Heart left ventricle (tissue), 16 donors: ENCODE measurements at regions not wholly inside any gene's neighbourhood (a gene's known extent, or its start where the extent isn't known, plus 50 kb on each side); places are given as distances from the start of the nearest gene placed in this dataset.
"Not testable (repeated sequence)": the region's sequence is repeated elsewhere in the genome, so short reads cannot be mapped to it uniquely, and the experiment has no call there.

Experiments used
- ATAC-seq, 4 donors: fragments of 200-7000 bp; cut with Tn5 transposase; one replicate each; pipeline ENCODE4 v1.9.1; 2020 to 2022; ENCODE audit warnings: moderate library complexity in 4 of 4, mild to moderate bottlenecking in 3 of 4, moderate number of reproducible peaks in 1 of 4
- DNase-seq, 5 donors: peaks; one replicate each; pipeline ENCODE4 v3.0.0-alpha.2; 2020
- H3K27ac ChIP-seq, 12 donors: fragments of 200-600 bp; sonication (generic) in 4 of 12; one replicate each; pipeline versions ENCODE4 v1.5.0 to v1.8.0; 2016 to 2022; ENCODE audit warnings: mild to moderate bottlenecking in 2 of 12
- H3K27me3 ChIP-seq, 9 donors: fragments of 200-600 bp; sonication (generic) in 2 of 9; one replicate each; pipeline versions ENCODE4 v1.5.1 to v1.8.0; 2016 to 2022; ENCODE audit warnings: mild to moderate bottlenecking in 3 of 9
- H3K36me3 ChIP-seq, 9 donors: fragments of 200-600 bp; sonication (generic) in 2 of 9; one replicate each; pipeline versions ENCODE4 v1.5.0 to v1.8.0; 2018 to 2022; ENCODE audit warnings: mild to moderate bottlenecking in 2 of 9
- H3K4me1 ChIP-seq, 12 donors: fragments of 200-600 bp; sonication (generic) in 4 of 12; one replicate each; pipeline versions ENCODE4 v1.5.0 to v1.8.0; 2016 to 2022; ENCODE audit warnings: mild to moderate bottlenecking in 3 of 12
- H3K4me3 ChIP-seq, 12 donors: fragments of 200-600 bp; sonication (generic) in 4 of 12; one replicate each; pipeline versions ENCODE4 v1.5.0 to v1.8.0; 2017 to 2022; ENCODE audit warnings: mild to moderate bottlenecking in 9 of 12, moderate library complexity in 4 of 12
- H3K9me3 ChIP-seq, 12 donors: fragments of 200-600 bp; sonication (generic) in 4 of 12; one replicate each; pipeline versions ENCODE4 v1.5.0 to v1.8.0; 2016 to 2022; ENCODE audit warnings: mild to moderate bottlenecking in 1 of 12
- POLR2A ChIP-seq, 2 donors: fragments of 450-650 bp; IDR thresholded peaks; one replicate each; pipeline ENCODE4 v1.6.1; 2017; ENCODE audit warnings: antibody characterized with exemption in 2 of 2, mild to moderate bottlenecking in 2 of 2, moderate library complexity in 2 of 2
- WGBS, 4 donors: extraction: QIAGEN DNeasy Blood & Tissue Kit in 2 of 4; methylation state at CpG; one replicate each; pipeline versions ENCODE4 v1.1.5 to v1.1.7; 2013 to 2018; 5-methylcytosine and 5-hydroxymethylcytosine counted together
- intact Hi-C, 10 donors: fragments of 100-400 bp; cut with DNase I; formaldehyde crosslinking; loops; one replicate each; pipeline versions ENCODE4 v1.11.1 to v1.14.2; 2022
- TF ChIP-seq, protein P1 (sequence below), 12 donors: fragments of 200-600 bp; sonication (generic) in 4 of 12; IDR thresholded peaks; one replicate each; pipeline versions ENCODE4 v1.5.0 to v1.8.0; 2018 to 2022; ENCODE audit warnings: antibody characterized with exemption in 12 of 12, mild to moderate bottlenecking in 5 of 12
- donor health status: ischemic (EF 13 %, LVEDD 7.1; RV severe dilation, severe dysfunction).
- donor health status: healthy with polysubstance abuse.
- donor health status: DM: no; HTN: yes; CAD: no.
- donor health status: DM: no; HTN: no; CAD: no.
- donor health status: ischemic (EF 25% LVEDD 6.9; RV normal size, moderate dysfunction).
- donor health status: ischemic (EF 25% LVEDD 5.7; RV mildly dilated, moderate dysfunction).
- donor health status: healthy.
- donor health status: DM: yes; HTN: yes; CAD: no.
- donor health status: ischemic (EF 35%, LVEDD 5.7; RV mildly dilated, moderate dysfunction).
- donor health status: nonischemic (EF 11% LVEDD 7.7; RV severe dilation, severe dysfunction).
- donor health status: DM: yes; HTN: yes; CAD: no.
- donor health status: PGD.
- donor health status: ischemic (EF 29% LVEDD 5.4; RV normal size, mild dysfunction).
- donor health status: nonischemic (EF 23%, LVEDD 6.1; RV moderate dilation, normal function).

GRCh38 chr3:145681181-145681580 lies 479.8 kb downstream of the PLOD2 start:
- no peak overlapping the region for H3K4me3 ChIP-seq
- H3K4me1 ChIP-seq, result no peaks in the 10 kb centered on the region
- WGBS, 4 donors, result 54 to 71% (median 67%) methylated on average over 3 of the region's 3 CpGs
- TF ChIP-seq, protein P1, sequence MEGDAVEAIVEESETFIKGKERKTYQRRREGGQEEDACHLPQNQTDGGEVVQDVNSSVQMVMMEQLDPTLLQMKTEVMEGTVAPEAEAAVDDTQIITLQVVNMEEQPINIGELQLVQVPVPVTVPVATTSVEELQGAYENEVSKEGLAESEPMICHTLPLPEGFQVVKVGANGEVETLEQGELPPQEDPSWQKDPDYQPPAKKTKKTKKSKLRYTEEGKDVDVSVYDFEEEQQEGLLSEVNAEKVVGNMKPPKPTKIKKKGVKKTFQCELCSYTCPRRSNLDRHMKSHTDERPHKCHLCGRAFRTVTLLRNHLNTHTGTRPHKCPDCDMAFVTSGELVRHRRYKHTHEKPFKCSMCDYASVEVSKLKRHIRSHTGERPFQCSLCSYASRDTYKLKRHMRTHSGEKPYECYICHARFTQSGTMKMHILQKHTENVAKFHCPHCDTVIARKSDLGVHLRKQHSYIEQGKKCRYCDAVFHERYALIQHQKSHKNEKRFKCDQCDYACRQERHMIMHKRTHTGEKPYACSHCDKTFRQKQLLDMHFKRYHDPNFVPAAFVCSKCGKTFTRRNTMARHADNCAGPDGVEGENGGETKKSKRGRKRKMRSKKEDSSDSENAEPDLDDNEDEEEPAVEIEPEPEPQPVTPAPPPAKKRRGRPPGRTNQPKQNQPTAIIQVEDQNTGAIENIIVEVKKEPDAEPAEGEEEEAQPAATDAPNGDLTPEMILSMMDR (IDR thresholded peaks at IDR 0.05), result no peak
- TF ChIP-seq POLR2A (IDR thresholded peaks at IDR 0.05), result no peak
- ATAC-seq (no peak), DNase-seq (no peak)
- no peaks in the 10 kb centered on the region for H3K9me3 ChIP-seq
- H3K27me3 ChIP-seq, result no peaks in the 10 kb centered on the region
- no peak overlapping the region for H3K27ac ChIP-seq
- intact Hi-C loops, result no loop called here
- H3K36me3 ChIP-seq, result no peaks in the 10 kb centered on the region

DNA sequence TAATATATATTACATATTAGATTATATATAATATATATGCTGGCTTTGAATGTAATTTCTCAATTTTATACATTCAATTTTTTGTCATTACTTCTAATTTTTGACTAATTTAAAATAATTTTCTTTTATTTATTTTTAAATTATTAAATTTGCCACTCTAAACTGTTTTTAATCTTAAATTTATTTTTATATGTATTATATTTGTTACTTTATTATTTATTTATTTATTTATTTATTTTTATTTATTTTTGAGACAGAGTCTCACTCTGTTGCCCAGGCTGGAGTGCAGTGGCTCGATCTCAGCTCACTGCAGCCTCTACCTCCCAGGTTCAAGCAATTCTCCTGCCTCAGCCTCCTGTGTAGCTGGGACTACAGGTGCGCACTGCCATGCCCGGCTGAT lies 473.0 kb downstream of the PLOD2 start:
- H3K27me3 ChIP-seq, H3K4me3 ChIP-seq, DNase-seq, intact Hi-C loops, H3K36me3 ChIP-seq, H3K4me1 ChIP-seq, ATAC-seq, H3K9me3 ChIP-seq, H3K27ac ChIP-seq: not testable (repeated sequence)
- WGBS, 4 donors, result 76 to 93% (median 89%) methylated on average over 3 of the region's 3 CpGs

DNA sequence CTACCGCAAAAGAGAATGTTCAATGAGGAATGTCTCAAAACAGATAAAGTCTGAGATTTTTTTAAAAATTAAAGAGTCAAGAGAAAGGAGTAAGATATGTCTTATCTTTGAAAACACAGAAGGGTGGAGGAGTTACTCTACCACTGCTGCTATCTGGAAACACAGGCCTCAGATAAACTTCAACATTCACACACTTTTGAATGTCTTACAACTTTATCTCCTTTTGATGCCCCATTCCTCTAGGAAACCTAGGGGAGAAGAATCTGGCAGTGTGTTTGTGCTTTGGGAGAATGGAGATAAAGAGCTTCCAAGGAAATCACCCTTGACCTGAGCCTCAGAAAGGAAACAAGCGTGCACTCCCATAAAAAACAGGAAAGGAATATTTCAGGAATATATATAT lies 468.2 kb downstream of the PLOD2 start:
- intact Hi-C loops, result no loop called here
- WGBS, 4 donors, result 48 to 70% (median 58%) methylated on average over 2 of the region's 2 CpGs
- H3K36me3 ChIP-seq, result no peaks in the 10 kb centered on the region
- ATAC-seq (no peak), DNase-seq (no peak)
- no peak overlapping the region for H3K4me3 ChIP-seq
- H3K27me3 ChIP-seq, result no peaks in the 10 kb centered on the region
- no peaks in the 10 kb centered on the region for H3K9me3 ChIP-seq
- H3K27ac ChIP-seq, result no peak overlapping the region
- no peaks in the 10 kb centered on the region for H3K4me1 ChIP-seq
- no peak for TF ChIP-seq POLR2A (IDR thresholded peaks at IDR 0.05)
- TF ChIP-seq, protein P1 (IDR thresholded peaks at IDR 0.05), result no peak

DNA sequence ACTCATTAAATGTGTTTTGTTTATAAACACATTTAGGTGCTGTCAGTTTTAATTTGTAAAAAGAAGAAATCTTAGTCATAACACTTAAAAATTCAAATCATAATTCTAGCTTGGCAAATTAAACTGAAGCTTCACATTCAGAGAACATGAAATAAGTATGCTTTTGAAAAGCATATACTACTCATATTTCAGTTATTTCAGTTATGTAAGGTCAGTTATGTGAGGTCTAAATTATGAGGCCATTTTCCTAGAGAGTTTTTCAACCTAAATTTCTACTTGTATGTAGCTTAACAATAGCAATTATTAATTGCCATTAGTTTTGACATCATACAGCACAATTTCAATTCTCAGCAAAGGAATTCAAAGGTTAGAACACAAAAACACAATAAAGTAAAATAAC lies 465.0 kb downstream of the PLOD2 start:
- H3K4me3 ChIP-seq, result no peak overlapping the region
- H3K36me3 ChIP-seq, result no peaks in the 10 kb centered on the region
- H3K4me1 ChIP-seq, result no peaks in the 10 kb centered on the region
- intact Hi-C loops, result no loop called here
- no peak for DNase-seq
- no peak overlapping the region for H3K27ac ChIP-seq
- TF ChIP-seq POLR2A (IDR thresholded peaks at IDR 0.05), result no peak
- TF ChIP-seq, protein P1 (IDR thresholded peaks at IDR 0.05), result no peak
- no peaks in the 10 kb centered on the region for H3K27me3 ChIP-seq
- no peak for ATAC-seq
- no peaks in the 10 kb centered on the region for H3K9me3 ChIP-seq

DNA sequence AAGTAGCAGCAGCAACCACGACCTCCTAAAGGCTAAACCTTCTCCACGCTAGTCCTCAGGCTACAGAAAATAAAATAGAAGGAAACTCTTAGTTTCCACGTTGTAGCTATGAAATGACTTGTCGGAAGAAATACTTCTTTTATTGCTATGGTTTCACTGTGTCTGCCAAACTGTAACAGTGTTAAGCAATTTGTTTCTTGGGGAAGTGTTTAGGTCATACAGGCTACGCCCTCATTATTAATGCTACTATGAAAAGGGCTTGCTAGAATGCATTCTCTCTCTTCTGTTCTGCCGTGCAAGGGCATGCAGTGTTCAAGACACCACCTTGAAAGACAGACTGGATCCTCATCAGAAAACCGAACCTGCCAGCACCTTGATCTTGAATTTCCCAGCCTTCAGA lies 462.7 kb downstream of the PLOD2 start:
- intact Hi-C loops, result no loop called here
- 72 to 78% (median 75%) methylated on average over 7 of the region's 7 CpGs for WGBS, 4 donors
- ATAC-seq, result no peak
- no peak overlapping the region for H3K27ac ChIP-seq
- DNase-seq, result no peak
- no peaks in the 10 kb centered on the region for H3K9me3 ChIP-seq
- no peak overlapping the region for H3K4me3 ChIP-seq
- no peaks in the 10 kb centered on the region for H3K27me3 ChIP-seq
- H3K36me3 ChIP-seq, result no peaks in the 10 kb centered on the region
- TF ChIP-seq POLR2A (IDR thresholded peaks at IDR 0.05), result no peak
- TF ChIP-seq, protein P1 (IDR thresholded peaks at IDR 0.05), result no peak
- no peaks in the 10 kb centered on the region for H3K4me1 ChIP-seq
